ENCODE measurements at regions not wholly inside any gene's neighbourhood (a gene's known extent, or its start where the extent isn't known, plus 50 kb on each side); places are given as distances from the start of the nearest gene placed in this dataset.

DNA sequence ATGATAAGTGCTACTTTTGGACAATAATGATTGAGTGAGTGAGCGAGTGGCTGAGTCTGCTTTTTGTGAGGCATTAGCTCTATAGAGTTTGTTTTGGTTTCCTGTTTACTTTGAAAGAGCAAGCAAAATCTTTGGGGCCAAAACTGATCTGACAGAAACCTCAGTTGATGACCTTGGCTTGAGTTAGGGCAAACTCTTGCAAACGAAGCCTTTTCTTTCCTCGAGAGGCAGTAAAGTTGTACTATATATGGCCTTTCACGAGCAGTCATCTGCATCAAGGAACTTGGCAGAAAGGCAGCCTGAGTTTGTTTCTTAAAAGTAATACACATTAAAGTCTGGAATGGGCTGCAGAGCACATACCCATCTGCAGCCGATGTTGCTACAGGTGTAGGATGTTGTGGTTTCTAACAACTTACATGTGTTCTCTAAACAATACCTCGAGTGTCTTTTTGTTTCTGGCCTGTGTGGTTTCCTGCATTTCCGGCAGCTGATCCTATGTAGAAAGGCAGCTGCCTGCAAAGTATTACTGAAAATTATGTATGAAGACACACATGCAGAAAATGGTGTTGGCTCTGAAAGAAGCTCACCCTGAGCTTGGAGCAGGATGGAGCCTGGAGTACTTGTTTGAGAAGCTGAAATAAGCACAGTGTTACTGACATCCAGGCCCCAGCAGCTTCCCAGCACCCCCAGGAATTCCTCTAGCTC is 60.8 kb downstream of the FOXD1 start:
- ChIA-PET CTCF (no interaction called here), POLR2A (no interaction called here)
- intact Hi-C loops (cut with micrococcal nuclease) = no loop called here
- TF ChIP-seq, protein P1, sequence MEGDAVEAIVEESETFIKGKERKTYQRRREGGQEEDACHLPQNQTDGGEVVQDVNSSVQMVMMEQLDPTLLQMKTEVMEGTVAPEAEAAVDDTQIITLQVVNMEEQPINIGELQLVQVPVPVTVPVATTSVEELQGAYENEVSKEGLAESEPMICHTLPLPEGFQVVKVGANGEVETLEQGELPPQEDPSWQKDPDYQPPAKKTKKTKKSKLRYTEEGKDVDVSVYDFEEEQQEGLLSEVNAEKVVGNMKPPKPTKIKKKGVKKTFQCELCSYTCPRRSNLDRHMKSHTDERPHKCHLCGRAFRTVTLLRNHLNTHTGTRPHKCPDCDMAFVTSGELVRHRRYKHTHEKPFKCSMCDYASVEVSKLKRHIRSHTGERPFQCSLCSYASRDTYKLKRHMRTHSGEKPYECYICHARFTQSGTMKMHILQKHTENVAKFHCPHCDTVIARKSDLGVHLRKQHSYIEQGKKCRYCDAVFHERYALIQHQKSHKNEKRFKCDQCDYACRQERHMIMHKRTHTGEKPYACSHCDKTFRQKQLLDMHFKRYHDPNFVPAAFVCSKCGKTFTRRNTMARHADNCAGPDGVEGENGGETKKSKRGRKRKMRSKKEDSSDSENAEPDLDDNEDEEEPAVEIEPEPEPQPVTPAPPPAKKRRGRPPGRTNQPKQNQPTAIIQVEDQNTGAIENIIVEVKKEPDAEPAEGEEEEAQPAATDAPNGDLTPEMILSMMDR (IDR thresholded peaks at IDR 0.05; ENCODE audit: unreplicated experiment) = no peak
- Mint-ChIP-seq H3K4me1 (ENCODE audit: insufficient read depth, unreplicated experiment) (peaks cover 19% of the 10 kb centered on the region), H3K27ac (ENCODE audit: low read depth, unreplicated experiment) (no peak overlapping the region), H3K9me3 (ENCODE audit: unreplicated experiment) (peaks cover 12% of the 10 kb centered on the region), H3K4me3 (ENCODE audit: unreplicated experiment) (no peak overlapping the region), H3K27me3 (ENCODE audit: insufficient read depth, unreplicated experiment) (no peaks in the 10 kb centered on the region), H3K36me3 (ENCODE audit: insufficient read depth, unreplicated experiment) (peaks cover 5% of the 10 kb centered on the region)
- DNase-seq (ENCODE audit: unreplicated experiment) = no peak
- no TSS peak for BruUV-seq (replicated peaks)

DNA sequence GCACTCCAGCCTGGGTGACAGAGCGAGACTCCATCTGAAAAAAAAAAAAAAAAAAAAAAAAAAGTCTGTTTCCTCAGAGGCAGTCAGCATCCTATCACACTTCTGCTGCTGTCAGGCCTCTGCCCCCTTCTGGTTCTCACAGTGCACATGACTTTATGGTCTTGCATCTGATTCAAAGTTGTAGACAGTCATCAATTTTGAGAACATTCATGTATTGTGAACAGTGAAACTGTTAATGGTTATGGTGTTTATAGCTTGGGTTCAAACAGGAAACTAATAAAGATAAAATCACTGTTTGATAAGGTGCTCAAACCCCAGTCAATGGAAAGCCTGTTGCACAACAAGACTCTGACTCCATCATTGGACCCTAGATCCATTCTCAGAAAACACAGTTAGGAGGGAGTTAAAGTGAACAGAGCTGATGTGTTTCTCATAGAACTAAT is 61.4 kb downstream of the FOXD1 start:
- BruUV-seq (replicated peaks) = no TSS peak
- Mint-ChIP-seq H3K9me3 (ENCODE audit: unreplicated experiment) (peaks cover 12% of the 10 kb centered on the region), H3K36me3 (ENCODE audit: insufficient read depth, unreplicated experiment) (peaks cover 5% of the 10 kb centered on the region), H3K4me1 (ENCODE audit: insufficient read depth, unreplicated experiment) (peaks cover 19% of the 10 kb centered on the region), H3K4me3 (ENCODE audit: unreplicated experiment) (no peak overlapping the region), H3K27ac (ENCODE audit: low read depth, unreplicated experiment) (no peak overlapping the region), H3K27me3 (ENCODE audit: insufficient read depth, unreplicated experiment) (no peaks in the 10 kb centered on the region)
- POLR2A ChIA-PET = no interaction called here
- intact Hi-C loops (cut with micrococcal nuclease) = no loop called here
- TF ChIP-seq, protein P1 (IDR thresholded peaks at IDR 0.05; ENCODE audit: unreplicated experiment) = no peak
- no peak for DNase-seq (ENCODE audit: unreplicated experiment)
- CTCF ChIA-PET = no interaction called here

DNA sequence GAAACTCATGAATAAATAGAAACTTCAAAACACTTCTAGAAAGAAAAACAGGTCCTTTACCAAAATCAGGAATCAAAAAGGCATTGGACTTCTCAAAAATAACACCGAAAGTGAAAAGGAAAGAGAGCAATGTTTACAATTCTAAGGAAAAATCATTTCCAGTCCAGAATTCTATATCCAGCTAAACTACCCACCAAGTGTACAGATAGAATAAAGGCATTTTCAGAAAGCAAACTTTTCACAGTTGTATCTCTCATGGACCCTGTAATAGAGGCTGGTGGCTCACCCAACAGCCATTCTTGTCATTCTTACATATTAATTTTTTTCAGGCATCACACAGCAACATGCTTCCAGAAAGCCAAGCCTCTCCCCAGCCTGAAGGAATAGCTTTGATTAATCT is 63.7 kb downstream of the FOXD1 start:
- Mint-ChIP-seq H3K27ac (ENCODE audit: low read depth, unreplicated experiment) (no peak overlapping the region), H3K36me3 (ENCODE audit: insufficient read depth, unreplicated experiment) (peaks cover 5% of the 10 kb centered on the region), H3K4me3 (ENCODE audit: unreplicated experiment) (no peak overlapping the region), H3K4me1 (ENCODE audit: insufficient read depth, unreplicated experiment) (peaks cover 5% of the 10 kb centered on the region), H3K9me3 (ENCODE audit: unreplicated experiment) (peaks cover 12% of the 10 kb centered on the region), H3K27me3 (ENCODE audit: insufficient read depth, unreplicated experiment) (no peaks in the 10 kb centered on the region)
- POLR2A ChIA-PET = interaction anchor here (0.8 to 1.2 kb wide), 3 partner anchors 9 to 113 kb away, joined by 3 to 4 read pairs (median 4); partner anchors contain the start of gene BTF3
- DNase-seq (ENCODE audit: unreplicated experiment) = no peak
- intact Hi-C loops (cut with micrococcal nuclease) = no loop called here
- TF ChIP-seq, protein P1 (IDR thresholded peaks at IDR 0.05; ENCODE audit: unreplicated experiment) = no peak
- CTCF ChIA-PET = interaction anchor here (0.6 kb wide), 1 partner anchor 70 kb away, joined by 3 read pairs; no protein-coding TSS in a partner anchor
- BruUV-seq (replicated peaks) = no TSS peak

DNA sequence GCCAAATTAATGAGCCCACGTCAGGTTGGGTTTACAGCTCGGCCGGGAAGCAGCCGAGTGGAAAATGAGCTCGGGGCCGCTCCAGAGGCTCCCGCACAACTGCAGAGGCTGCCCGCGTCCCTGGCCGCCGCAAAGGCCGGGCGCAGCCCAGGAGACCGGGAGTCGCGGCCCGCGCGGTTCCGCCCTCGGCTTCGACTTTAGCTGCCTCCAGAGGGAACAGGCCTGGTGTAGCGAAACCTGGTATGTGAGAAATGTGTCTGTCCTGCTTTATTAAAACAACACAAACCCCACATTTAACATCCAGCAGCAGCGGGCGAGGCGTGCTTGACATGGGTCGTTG is 66.2 kb downstream of the FOXD1 start:
- DNase-seq (ENCODE audit: unreplicated experiment) = no peak
- ChIA-PET POLR2A (no interaction called here), CTCF (no interaction called here)
- Mint-ChIP-seq H3K36me3 (ENCODE audit: insufficient read depth, unreplicated experiment) (no peaks in the 10 kb centered on the region), H3K27me3 (ENCODE audit: insufficient read depth, unreplicated experiment) (no peaks in the 10 kb centered on the region), H3K27ac (ENCODE audit: low read depth, unreplicated experiment) (no peak overlapping the region), H3K4me3 (ENCODE audit: unreplicated experiment) (no peak overlapping the region), H3K9me3 (ENCODE audit: unreplicated experiment) (peaks cover 12% of the 10 kb centered on the region), H3K4me1 (ENCODE audit: insufficient read depth, unreplicated experiment) (no peaks in the 10 kb centered on the region)
- TF ChIP-seq, protein P1 (IDR thresholded peaks at IDR 0.05; ENCODE audit: unreplicated experiment) = no peak
- intact Hi-C loops (cut with micrococcal nuclease) = no loop called here
- no TSS peak for BruUV-seq (replicated peaks)
